GM12872 (cell line): ENCODE measurements at regions not wholly inside any gene's neighbourhood (a gene's known extent, or its start where the extent isn't known, plus 50 kb on each side); places are given as distances from the start of the nearest gene placed in this dataset.

Experiments
- CTCF ChIP-seq: IDR thresholded peaks from 3 replicates; pipeline ENCODE4 v1.5.1; 2011; ENCODE audit warnings: low read depth, mild to moderate bottlenecking, low read length, moderate library complexity; ENCODE audit not compliant: insufficient read depth

GRCh38 chr2:180247658-180248057, 240.6 kb upstream of the CWC22 start:
- TF ChIP-seq CTCF, result no peak

- no peak for TF ChIP-seq CTCF
Observed at GRCh38 chr2:180246268-180246667, 239.2 kb upstream of the CWC22 start.

- peak; percentile 17; the same call in 1 of the 3 replicates for TF ChIP-seq CTCF
Observed at GRCh38 chr2:180240774-180241173, 233.7 kb upstream of the CWC22 start.

- TF ChIP-seq CTCF, result no peak
Observed at GRCh38 chr2:180238729-180239128, 231.6 kb upstream of the CWC22 start.

- TF ChIP-seq CTCF, result no peak
Observed at GRCh38 chr2:180231015-180231414, 223.9 kb upstream of the CWC22 start.

GRCh38 chr2:180227461-180227860, 220.4 kb upstream of the CWC22 start:
- TF ChIP-seq CTCF, result no peak

GRCh38 chr2:180225118-180225517, 218.0 kb upstream of the CWC22 start:
- no peak for TF ChIP-seq CTCF

GRCh38 chr2:180222644-180223043, 215.5 kb upstream of the CWC22 start:
- no peak for TF ChIP-seq CTCF
